Stimulated activated CD8-positive, alpha-beta memory T cell treated with anti-CD3 and anti-CD28 coated beads, Interleukin-7, amount 100 ng/mL, for 1 hour (primary cell): ENCODE measurements at regions not wholly inside any gene's neighbourhood (a gene's known extent, or its start where the extent isn't known, plus 50 kb on each side); places are given as distances from the start of the nearest gene placed in this dataset.
"Not testable (repeated sequence)": the region's sequence is repeated elsewhere in the genome, so short reads cannot be mapped to it uniquely, and the experiment has no call there.

Experiments used
- DNase-seq, 2 donors: peaks; one replicate each; pipeline ENCODE4 v3.0.0-alpha.2; 2020; ENCODE audit warnings: low read depth in 2 of 2

GRCh38 chr10:42986633-42987032, 90.2 kb upstream of the RET start:
- DNase-seq: no peak

- no peak for DNase-seq
Measured at GRCh38 chr10:42987121-42987541, 89.7 kb upstream of the RET start.

- no peak for DNase-seq
Measured at GRCh38 chr10:42987575-42987974, 89.3 kb upstream of the RET start.

- DNase-seq: no peak
Measured at GRCh38 chr10:42988069-42988468, 88.8 kb upstream of the RET start.

- DNase-seq: no peak
Measured at GRCh38 chr10:42988517-42989395, 88.1 kb upstream of the RET start.

GRCh38 chr10:42989481-42989921, 87.4 kb upstream of the RET start:
- DNase-seq: no peak

- no peak for DNase-seq
Measured at GRCh38 chr10:42990016-42990720, 86.7 kb upstream of the RET start.

GRCh38 chr10:42990721-42991441, 86.0 kb upstream of the RET start:
- DNase-seq: no peak

GRCh38 chr10:42991442-42992098, 85.3 kb upstream of the RET start:
- DNase-seq: no peak

- DNase-seq: no peak
Measured at GRCh38 chr10:42992156-42992956, 84.5 kb upstream of the RET start.

GRCh38 chr10:42992957-42993390, 83.9 kb upstream of the RET start:
- no peak for DNase-seq

- DNase-seq: not testable (repeated sequence)
Measured at GRCh38 chr10:42994909-42995308, 82.0 kb upstream of the RET start.

GRCh38 chr10:42995537-42995936, 81.3 kb upstream of the RET start:
- DNase-seq: no peak

- no peak for DNase-seq
Measured at GRCh38 chr10:42996588-42996987, 80.3 kb upstream of the RET start.

- no peak for DNase-seq
Measured at GRCh38 chr10:42997151-42997848, 79.6 kb upstream of the RET start.

- DNase-seq: no peak
Measured at GRCh38 chr10:42997849-42998165, 79.1 kb upstream of the RET start.

- DNase-seq: no peak
Measured at GRCh38 chr10:42998481-42999384, 78.1 kb upstream of the RET start.

- DNase-seq: no peak
Measured at GRCh38 chr10:42999385-43000020, 77.4 kb upstream of the RET start.

GRCh38 chr10:43000021-43000411, 76.9 kb upstream of the RET start:
- DNase-seq: no peak
